Myocyte (in vitro differentiated cells): ENCODE measurements at regions not wholly inside any gene's neighbourhood (a gene's known extent, or its start where the extent isn't known, plus 50 kb on each side); places are given as distances from the start of the nearest gene placed in this dataset.

Source experiments
- DNase-seq: peaks from one replicate; pipeline ENCODE4 v3.0.0-alpha.2; 2012; ENCODE audit warnings: low read depth

DNA sequence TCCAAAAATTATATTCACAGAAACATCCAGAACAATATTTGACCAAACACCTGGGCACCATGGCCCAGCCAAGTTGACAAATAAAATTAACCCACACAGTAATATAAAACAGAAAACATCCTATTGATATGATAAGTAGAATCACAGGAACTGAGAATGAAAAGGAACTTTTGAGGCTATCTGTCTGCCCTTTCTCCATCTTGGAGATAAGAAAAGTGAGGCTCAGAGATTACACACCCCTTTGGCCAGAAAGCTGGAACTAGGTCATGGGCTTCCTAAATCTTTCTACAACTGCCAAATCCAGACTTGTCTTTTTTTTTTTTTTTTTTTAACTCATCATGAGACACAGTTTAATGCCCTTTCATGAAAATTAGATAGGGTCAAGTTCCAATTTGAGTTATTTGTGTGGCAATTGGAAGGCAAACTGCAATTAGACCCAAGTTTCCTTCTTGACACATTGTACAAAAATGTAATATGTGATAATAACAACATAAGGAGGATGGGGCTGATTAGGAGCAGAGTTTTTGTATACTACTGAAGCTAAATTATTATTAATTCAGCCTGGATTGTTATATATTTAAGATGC, 137.2 kb downstream of the RPL22L1 start:
- no peak for DNase-seq

DNA sequence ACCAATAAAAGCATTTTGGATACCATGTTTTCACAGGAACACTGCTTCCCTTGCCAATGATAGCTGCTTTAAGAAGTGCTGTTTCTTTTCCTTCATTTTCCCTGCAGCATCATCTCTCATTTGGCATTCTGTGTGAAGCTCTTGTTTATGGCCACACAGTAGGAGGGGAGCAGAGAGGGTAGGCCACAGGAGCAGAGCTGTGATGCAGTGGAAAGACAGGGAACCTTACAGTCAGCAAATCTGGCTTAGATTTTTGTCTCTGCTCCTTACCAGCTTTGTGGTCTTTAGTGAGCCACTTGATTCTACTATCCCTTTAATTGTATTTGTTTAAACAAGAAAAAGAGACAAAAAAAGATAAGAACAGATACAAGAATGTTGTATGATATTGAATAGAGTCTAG, 138.7 kb downstream of the RPL22L1 start:
- DNase-seq: no peak

DNA sequence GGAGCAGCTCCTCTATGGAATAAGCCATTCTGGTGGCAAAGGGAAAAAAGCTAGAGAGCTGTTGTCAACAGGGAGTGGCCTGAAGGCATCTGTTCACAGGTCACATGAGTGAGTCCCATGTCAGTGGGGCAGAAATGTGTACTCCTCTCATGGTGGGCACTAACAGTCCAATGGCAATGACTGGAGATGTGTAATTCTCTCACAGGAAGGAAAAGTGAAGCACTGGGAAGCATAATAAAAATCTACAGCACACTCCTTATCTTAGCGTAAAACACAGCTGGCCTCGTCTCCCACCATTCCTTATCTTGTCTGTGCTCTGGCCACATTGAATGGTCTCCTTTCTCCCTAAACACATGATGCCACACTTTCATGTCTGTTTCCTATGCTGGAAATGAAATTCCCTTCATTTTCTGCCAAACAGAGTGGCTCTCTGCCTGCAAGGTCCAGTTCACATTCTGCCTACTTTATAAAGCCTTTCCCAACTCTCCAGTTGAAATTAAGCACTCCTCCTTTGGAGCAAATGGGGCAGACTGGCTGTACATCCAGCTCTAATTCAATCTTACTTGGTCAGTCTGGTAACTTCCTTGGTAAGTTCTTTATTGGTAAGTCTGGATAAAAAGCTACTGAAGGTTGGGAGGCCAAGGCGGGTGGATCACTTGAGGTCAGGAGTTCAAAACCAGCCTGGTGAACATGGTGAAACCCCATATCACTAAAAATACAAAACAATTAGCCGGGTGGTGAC, 139.8 kb downstream of the RPL22L1 start:
- DNase-seq: peak; percentile 70

DNA sequence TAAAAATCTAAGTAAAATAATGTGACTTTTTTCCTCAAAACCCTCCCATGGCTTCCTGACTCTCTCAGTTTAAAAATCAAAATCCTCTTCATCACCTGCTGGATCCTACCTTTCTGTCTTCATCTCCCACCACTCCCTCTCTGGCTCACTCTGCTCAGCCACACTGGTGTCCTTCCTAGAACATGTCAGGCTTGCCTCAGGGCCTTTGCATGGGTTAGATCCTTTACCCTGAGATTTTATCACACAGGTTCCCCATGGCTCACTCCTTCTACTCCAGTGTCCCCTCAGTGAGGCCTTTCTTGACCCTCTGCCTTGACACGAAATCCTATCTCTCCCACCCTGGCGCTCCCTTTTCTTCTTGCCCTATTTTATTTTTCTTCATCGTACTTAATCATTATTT, 141.8 kb downstream of the RPL22L1 start:
- DNase-seq: no peak

DNA sequence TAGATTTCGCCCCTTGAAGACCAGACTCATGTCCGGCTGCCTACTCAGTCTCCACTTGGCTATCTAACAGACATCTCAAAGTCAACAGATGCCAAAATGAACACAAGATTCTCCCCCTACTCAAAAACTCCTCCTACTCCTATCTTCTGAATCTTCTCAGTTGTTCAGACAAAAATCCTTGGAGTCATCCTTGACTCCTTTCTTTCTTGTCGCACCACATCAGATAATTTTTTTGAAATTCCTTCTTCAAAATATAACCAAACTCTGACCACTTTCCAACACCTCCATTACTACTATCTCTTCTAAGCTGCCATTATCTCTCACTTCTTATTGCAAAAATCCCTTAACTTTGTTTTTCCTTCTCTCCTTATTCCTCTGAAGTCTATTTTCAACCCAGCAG, 141.9 kb upstream of the SLC7A14 start:
- DNase-seq: no peak

DNA sequence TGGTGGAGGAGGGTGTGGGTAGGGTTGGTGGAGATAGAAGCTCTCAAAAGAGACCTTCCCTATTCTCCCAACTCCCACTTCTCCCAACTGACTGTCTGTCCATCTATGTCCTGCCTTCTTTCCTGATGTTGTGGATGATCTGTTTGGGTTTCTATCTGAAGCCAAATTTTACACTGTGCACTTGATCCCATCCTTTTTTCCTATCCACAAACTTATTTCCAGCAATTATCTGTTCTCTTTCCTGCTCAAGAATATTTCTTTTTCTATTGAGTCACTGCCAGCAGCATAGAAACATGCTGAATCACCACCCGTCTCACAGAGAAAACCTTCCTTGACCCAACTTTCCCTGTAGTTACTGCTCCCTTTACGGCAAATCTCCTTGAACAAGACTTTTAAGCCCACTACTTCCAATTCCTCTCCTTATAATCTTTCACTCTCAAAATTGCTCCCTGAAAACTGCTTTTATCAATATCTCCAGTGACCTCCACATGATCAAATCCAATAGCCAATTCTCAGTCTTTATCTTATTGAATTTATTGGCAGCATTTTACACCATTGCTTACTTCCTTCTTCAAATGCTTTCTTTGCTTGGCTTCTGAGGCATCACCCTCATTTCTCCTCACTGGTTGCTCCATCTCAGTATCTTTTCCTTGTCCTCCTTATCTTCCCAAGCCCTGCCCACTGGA, 141.2 kb upstream of the SLC7A14 start:
- DNase-seq: peak; percentile 83

DNA sequence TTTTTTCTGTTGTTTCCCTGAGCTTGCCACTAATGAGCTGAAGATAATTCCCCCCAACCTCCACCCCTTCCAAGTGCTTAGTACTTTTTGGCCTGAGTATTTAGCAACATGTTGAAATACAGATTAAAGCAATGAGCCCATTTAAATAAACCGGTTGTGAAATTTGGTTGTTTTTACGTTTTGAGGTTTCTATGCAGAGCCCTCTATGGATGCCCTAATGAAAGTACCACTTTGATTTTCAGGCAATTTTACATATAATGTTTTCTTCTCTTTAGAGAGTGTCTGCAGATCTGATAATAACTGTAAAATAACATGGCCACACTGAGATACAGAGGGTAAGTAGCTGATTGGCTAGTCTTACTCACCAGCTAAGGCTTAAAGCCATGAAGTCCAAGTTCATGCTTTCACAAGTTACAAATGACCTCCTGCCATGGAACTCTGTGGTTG, 139.4 kb upstream of the SLC7A14 start:
- DNase-seq: no peak

DNA sequence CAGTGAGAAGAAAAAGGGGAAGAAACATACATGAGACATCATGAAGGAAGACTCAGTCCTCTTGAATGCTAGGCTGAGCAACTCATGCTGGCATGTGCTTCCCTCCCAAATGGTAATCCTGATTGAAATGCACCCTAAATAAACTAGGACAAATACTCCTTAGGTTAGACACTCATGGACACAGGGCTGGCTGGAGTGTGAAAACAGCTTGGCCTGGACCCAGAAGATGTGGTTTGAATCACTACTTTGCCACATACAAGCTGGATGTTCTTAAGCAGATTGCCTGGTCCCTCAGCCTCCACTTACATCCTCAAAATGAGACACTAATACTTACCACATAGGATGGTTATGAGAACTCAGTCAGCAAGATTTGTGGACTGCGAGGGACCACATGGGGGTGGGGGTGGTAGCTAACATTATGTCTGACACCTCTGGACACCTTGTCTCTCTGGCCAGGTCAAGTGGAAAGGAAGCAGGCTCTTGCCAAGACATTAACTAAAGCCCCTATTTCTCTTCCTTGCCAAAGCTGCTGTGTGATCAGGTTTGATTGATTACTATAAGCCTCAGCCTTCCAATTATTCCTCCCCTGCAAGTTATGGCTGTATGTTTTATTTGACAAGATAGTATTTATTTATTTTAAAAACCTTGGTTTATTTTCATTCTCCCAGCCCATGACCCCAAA, 138.9 kb upstream of the SLC7A14 start:
- DNase-seq: no peak

DNA sequence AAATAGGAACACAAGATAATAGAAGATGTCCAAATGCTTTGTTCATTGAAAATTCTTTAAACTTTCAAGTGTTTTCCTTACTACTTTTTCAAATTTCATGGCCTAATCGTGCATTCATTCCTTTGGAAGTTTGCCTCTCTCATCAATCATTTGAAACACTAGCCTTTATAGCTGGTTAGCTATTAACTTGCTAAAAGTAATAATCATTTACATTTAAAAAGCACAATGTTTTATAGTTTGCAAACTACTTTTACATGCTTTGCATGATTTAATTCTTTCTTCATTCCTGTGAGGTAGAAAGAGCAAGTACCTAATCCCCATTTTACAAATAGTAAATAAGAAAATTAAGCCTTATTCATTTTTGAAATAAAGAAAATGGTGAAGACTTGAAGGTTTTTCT, 137.4 kb upstream of the SLC7A14 start:
- DNase-seq: no peak

DNA sequence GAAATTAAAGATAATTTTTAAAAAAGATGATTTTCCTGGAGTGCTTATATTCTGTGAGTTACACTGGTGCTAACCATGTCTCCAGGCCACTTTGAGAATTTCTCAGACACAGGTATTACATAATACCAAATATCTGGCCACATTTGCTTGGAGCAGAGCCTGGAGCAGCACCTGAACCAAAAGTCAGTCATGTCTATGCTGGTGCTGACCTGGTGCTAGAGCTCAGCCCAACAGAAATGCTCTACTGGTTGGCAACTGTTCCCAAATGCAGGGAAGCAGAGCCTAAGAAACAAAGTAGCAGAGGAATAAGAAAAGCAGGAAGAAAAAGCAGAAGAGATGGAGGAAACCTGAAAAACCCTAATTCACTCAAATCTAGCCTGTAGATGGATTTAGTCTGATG, 135.7 kb upstream of the SLC7A14 start:
- no peak for DNase-seq

DNA sequence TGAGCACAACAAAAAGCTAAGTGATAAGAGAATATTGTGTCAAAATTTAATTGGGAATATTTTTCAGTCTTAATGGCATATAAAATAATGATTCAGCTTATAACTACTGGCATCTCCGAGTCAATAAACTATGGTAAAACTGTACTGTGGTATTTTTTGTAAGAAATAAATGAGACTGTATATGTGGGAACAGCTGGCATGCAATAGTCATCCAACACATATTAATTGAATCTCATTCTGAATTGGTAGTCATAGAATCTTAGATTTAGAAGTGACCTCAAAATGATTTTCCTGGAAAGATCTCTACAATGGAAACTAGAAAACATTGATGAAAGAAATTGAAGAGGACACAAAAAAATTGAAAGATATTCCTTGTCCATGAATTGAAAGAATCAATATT, 133.4 kb upstream of the SLC7A14 start:
- DNase-seq: no peak

DNA sequence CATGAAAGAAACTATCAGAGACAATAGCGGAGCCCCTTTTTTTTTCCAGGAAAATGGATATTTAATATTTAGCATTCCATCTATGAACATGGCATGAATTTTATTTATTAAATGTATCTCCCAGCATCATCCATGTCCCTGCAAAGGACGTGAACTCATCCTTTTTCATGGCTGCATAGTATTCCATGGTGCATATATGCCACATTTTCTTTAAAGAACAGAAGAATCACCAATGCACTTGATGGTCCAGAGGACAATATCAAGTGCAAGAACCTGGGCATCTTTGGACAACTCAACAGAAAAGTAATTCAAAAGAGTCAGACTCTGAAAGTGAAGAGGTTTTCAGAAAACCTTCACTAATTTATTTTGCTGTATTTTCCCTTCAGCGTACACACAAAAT, 133.0 kb upstream of the SLC7A14 start:
- DNase-seq: no peak

DNA sequence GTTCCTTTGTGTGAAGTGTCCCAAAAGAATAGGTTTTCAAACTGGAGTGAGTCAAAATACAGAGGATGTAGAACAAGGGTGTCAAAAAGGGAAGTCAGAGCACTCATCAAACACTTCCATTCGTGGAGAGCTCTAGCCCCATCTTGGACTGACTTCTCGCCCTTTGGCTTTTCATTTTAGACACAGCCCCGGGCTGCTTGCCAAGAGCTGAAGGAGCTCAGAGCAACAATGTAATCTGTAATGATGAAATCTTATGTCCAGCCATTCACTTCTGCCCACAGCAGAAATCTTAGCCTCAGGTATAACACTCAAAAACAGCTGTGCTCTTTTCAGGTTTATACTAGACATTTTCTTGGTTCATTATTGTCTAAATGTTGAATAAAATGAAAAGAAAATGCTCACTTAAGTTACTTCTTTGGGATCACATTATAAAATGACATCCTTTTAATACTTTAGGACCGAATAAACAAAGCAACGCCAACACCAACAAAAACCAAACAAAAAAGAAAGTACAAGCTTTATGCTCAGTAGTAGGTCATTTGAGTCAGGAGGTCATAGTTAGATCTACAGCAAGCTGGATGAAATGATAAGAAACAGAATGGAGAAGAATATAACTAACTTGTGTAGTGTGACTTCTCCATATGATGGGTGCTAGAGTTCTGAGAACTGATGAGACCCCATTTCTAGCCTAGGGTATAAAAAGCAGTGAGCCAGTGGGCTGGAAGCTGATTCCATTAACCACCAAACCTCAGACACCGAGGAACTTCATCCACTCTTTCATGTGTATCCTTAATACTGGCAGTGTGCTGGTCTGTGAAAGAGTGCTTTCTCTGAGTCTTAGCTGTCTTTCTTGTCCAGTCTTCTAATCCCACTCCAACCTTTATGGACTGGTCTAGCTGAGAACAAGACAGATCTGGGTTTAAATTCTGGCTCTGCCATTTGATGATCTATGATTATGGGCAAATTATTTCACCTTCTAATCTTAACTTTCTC, 131.8 kb upstream of the SLC7A14 start:
- DNase-seq: peak; percentile 51

DNA sequence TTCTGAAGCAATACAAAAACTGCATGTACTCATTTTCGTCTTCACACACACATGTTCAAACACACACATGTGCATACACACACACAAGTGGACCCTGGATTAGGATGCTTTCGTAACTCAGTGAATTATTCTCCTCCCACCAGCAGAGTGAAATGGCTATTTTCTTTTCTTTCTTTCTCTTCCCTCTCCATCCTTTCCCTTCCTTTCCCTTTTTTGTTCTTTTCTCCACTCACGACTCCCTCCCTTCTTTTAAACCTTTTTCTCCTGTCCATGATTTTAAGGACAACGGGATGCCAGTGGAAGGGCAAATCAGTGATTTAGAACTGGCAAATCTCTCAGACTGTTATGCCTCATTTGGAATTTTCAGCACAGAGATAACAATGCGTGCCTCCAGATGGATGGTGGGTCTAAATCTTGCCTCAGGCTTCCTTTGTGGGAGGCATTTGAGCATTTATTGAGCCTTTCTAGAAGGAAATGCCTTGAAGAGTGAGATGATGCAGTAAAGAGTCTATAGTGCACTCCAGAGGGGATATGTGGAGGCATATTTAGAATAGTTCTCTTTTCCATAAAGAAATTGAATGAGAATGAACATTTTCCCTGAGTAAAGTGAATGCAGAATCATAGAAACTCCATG, 130.4 kb upstream of the SLC7A14 start:
- DNase-seq: no peak

DNA sequence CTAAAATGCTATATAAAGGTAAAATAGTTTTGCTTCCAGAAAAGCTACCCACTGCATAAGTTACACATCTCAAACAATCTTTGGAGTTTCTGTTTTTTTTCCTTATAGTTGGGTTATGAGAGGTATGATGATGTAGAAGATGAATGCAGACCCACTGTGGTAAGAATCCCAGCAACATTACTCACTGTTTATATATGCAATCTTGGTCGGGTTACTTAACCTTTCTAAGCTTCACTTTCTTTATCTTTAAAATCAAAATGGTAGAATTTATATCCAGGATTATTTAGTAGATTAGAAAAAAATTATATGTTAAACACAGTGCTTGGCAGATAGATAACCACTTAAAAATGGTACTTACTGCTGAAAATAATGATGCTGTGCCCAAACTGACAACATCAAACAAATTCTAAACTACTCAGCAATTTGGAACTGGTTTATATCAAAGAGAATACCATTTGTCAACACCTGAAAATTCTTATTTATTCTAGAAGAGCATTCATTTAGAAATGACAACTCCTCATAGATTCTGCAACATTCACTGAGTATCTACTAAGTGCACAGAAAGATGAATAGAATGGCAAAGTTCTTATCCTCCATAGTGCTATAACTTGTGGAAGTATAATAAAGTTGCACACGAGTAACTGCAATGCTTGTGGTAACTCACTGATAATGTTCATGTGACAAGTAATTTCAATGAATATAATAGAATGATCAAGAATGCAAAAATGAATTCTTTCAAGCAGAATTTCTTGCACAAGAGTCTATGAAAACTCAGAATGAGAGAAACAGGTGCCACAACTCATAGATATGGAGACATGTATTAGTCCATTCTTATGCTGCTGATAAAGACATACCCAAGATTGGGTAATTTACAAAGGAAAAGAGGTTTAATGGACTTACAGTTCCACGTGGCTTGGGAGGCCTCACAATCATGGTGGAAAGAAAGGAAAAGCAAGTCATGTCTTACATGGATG, 129.0 kb upstream of the SLC7A14 start:
- no peak for DNase-seq

DNA sequence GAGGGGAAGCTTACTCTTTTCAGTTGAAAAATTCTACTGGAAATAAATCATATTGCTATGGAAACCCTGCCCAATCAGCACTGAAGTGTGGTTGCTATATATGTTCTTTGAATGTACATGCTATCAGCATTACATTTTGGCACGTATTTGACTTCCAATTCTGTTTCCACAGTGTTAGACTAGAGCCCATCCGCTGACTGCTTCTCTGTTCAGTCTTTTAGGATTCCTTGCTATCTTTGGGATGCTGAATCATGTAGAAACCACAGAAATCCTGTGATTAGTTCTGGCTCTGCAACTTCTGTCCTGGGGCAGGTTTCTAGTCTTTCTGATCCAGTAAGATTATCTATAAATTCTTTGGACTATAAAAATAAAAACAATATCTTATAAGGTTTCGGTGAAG, 128.2 kb upstream of the SLC7A14 start:
- DNase-seq: peak; percentile 74

DNA sequence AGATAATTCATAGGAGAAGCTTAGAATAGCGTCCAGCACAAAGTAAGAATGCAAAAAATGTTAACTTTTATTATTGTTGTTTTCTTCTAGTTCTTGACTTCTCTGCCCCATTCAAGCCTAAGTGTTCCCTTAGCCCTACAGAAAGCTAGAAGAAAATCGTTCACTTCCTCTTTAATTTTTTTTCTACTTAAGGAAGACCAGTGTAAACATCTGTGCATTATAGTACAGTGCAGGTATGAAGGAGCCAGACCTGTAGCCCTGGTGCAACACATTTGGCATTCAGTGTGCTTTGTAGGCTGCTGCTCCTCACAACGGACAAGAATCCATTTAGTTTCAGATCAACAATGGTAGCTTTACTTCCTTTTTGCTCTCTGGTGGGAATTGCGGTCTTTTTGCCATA, 127.8 kb upstream of the SLC7A14 start:
- DNase-seq: no peak

DNA sequence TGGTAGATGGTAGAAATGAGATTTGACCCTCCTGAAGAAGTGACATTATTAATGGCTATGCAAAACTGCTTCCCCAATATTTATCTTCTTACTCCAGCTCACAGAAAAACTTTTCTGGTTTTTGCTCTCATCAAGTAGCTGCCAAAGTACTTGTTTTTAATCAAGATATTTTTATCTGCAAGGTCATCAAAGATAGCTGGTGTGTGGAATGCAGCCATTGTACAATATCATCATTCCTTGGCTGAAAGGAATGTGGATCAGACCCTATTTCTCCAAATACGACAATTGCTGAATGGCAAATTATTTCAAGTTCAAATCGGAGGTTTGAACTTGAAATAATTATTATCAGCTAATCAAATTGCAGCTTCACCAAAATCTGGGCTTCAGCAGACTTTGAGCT, 126.9 kb upstream of the SLC7A14 start:
- no peak for DNase-seq

DNA sequence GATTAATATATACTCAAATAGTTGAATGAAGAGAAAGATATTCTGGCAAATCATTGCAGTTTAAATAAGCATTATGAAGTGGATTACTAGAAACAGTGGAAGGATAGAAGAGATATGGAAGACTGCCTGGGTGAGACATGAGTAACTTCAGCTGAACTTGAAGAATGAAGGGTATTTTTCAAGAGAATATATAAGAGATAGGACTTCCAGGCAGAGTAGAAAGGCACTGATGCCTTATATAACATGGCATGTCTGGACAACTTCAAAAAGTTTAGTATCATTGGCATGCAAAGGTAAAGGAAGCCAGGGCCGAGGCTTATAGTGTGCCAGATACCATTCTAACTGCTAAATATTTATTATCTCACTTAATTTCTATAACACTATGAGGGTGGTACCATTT, 126.5 kb upstream of the SLC7A14 start:
- DNase-seq: no peak
